ENCODE measurements at regions not wholly inside any gene's neighbourhood (a gene's known extent, or its start where the extent isn't known, plus 50 kb on each side); places are given as distances from the start of the nearest gene placed in this dataset.
"Not testable (repeated sequence)": the region's sequence is repeated elsewhere in the genome, so short reads cannot be mapped to it uniquely, and the experiment has no call there.

DNA sequence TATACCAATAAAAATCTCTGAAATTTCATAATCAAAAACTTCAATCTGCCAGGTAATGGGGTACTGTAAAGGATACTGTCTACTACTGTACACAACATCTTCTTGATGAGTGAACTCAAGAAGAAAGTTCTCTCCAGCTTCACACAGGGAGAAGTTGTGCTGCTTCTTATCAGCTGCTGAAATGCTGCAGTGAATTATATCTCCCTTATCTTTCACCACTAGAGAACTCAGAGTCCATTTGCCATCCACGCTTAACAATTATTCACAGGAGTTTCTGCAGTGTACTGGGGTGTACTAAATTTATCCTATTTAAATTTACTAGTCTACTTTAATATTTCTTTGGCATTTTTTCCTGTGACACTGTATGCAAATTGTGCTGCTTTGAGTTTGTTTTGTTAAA lies 384.8 kb downstream of the TFAP2B start:
- no peak for TF ChIP-seq EZH2 (IDR thresholded peaks at IDR 0.05; ENCODE audit: low read depth)
- TF ChIP-seq, protein P1, sequence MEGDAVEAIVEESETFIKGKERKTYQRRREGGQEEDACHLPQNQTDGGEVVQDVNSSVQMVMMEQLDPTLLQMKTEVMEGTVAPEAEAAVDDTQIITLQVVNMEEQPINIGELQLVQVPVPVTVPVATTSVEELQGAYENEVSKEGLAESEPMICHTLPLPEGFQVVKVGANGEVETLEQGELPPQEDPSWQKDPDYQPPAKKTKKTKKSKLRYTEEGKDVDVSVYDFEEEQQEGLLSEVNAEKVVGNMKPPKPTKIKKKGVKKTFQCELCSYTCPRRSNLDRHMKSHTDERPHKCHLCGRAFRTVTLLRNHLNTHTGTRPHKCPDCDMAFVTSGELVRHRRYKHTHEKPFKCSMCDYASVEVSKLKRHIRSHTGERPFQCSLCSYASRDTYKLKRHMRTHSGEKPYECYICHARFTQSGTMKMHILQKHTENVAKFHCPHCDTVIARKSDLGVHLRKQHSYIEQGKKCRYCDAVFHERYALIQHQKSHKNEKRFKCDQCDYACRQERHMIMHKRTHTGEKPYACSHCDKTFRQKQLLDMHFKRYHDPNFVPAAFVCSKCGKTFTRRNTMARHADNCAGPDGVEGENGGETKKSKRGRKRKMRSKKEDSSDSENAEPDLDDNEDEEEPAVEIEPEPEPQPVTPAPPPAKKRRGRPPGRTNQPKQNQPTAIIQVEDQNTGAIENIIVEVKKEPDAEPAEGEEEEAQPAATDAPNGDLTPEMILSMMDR (conservative IDR thresholded peaks at IDR 0.05), result no peak
- intact Hi-C loops (cut with micrococcal nuclease; ENCODE audit: unreplicated experiment), result no loop called here
- no TSS peak for BruUV-seq (replicated peaks)

DNA sequence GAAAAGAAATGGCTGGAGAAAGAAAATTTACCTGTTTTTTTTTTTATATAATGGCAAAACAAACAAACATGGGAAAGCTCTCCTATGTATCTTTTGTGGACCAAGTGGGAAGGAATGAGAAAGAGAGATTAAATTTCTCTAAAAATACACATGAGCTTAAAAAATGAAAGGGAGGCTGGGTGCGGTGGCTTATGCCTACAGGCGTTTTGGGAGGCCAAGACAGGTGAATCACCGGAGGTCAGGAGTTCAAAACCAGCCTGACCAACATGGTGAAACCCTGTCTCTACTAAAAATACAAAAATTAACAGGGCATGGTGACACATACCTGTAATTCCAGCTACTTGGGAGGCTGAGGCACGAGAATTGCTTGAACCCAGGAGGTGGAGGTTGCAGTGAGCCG lies 388.0 kb downstream of the TFAP2B start:
- POLR2A ChIA-PET (ENCODE audit: unreplicated experiment), result not testable (repeated sequence)
- DNase-seq, result peak in 1 of 2 experiments; percentile 38

More for the DNA sequence above, 384.8 kb downstream of the TFAP2B start:
- H3K4me3 ChIP-seq, result no peak overlapping the region
- H3K9me3 ChIP-seq (ENCODE audit: insufficient read depth, low read depth), result no peaks in the 10 kb centered on the region
- no peaks in the 10 kb centered on the region for H3K79me2 ChIP-seq (ENCODE audit: low read depth)
- H4K20me1 ChIP-seq (ENCODE audit: insufficient read depth), result no peaks in the 10 kb centered on the region
- H2AFZ ChIP-seq, result no peak overlapping the region
- H3K4me1 ChIP-seq (replicated peaks; ENCODE audit: insufficient read depth), result 0 out of 2 replicates have a peak, but pooled peaks cover 6% of the 10 kb centered on the region
- no peaks in the 10 kb centered on the region for H3K27me3 ChIP-seq (ENCODE audit: insufficient read depth, low read depth)
- CTCF ChIA-PET, result no interaction called here
- POLR2A ChIA-PET (ENCODE audit: unreplicated experiment), result no interaction called here
- no peaks in the 10 kb centered on the region for H3F3A ChIP-seq (ENCODE audit: insufficient read depth, low read depth)
- no peak overlapping the region for H3K4me2 ChIP-seq
- H3K36me3 ChIP-seq (ENCODE audit: low read depth), result no peaks in the 10 kb centered on the region
- no peaks in the 10 kb centered on the region for H3K9me2 ChIP-seq (ENCODE audit: insufficient read depth)
- no peak for DNase-seq
- no peak overlapping the region for H3K27ac ChIP-seq

DNA sequence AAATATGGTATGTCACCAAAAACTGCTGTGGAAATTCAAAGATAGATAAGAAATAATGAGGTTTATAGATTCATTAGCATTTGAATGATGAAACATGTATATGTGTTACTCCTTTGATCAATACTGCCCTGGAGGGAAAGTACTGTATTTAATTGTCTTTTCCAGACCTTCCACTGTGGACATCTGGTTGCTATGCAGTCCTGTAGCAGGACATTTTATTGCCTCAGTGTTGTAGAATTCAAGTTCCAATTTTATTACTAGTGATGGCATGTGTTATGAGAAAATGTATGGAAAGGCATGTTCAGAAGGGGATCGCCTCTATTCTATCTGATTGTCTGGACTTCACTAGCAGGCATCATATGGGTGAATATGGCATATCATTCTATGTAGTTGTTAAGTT lies 391.0 kb downstream of the TFAP2B start:
- intact Hi-C loops (cut with micrococcal nuclease; ENCODE audit: unreplicated experiment), result no loop called here
- POLR2A ChIA-PET (ENCODE audit: unreplicated experiment), result no interaction called here
- Histone ChIP-seq H3K9me2 (ENCODE audit: insufficient read depth) (no peaks in the 10 kb centered on the region), H3K4me3 (no peak overlapping the region), H3K4me1 (replicated peaks; ENCODE audit: insufficient read depth) (0 out of 2 replicates have a peak, but pooled peaks cover 6% of the 10 kb centered on the region), H3K9me3 (ENCODE audit: insufficient read depth, low read depth) (no peaks in the 10 kb centered on the region), H3F3A (ENCODE audit: insufficient read depth, low read depth) (no peaks in the 10 kb centered on the region), H3K4me2 (no peak overlapping the region), H3K27me3 (ENCODE audit: insufficient read depth, low read depth) (no peaks in the 10 kb centered on the region), H3K27ac (no peak overlapping the region), H4K20me1 (ENCODE audit: insufficient read depth) (no peaks in the 10 kb centered on the region), H3K79me2 (ENCODE audit: low read depth) (no peaks in the 10 kb centered on the region), H3K36me3 (ENCODE audit: low read depth) (no peaks in the 10 kb centered on the region), H2AFZ (no peak overlapping the region)
- DNase-seq, result no peak
- no peak for TF ChIP-seq EZH2 (IDR thresholded peaks at IDR 0.05; ENCODE audit: low read depth)
- TF ChIP-seq, protein P1 (conservative IDR thresholded peaks at IDR 0.05), result no peak
- BruUV-seq (replicated peaks), result no TSS peak
- CTCF ChIA-PET, result no interaction called here

More for the DNA sequence above, 388.0 kb downstream of the TFAP2B start:
- H3K9me3 ChIP-seq (ENCODE audit: insufficient read depth, low read depth); H4K20me1 ChIP-seq (ENCODE audit: insufficient read depth); H3F3A ChIP-seq (ENCODE audit: insufficient read depth, low read depth); intact Hi-C loops (cut with micrococcal nuclease; ENCODE audit: unreplicated experiment); H3K27me3 ChIP-seq (ENCODE audit: insufficient read depth, low read depth); H3K9me2 ChIP-seq (ENCODE audit: insufficient read depth); H3K27ac ChIP-seq; H3K4me2 ChIP-seq; H2AFZ ChIP-seq; H3K79me2 ChIP-seq (ENCODE audit: low read depth); BruUV-seq (replicated peaks); CTCF ChIA-PET; H3K4me3 ChIP-seq; H3K36me3 ChIP-seq (ENCODE audit: low read depth); H3K4me1 ChIP-seq (replicated peaks; ENCODE audit: insufficient read depth): not testable (repeated sequence)

DNA sequence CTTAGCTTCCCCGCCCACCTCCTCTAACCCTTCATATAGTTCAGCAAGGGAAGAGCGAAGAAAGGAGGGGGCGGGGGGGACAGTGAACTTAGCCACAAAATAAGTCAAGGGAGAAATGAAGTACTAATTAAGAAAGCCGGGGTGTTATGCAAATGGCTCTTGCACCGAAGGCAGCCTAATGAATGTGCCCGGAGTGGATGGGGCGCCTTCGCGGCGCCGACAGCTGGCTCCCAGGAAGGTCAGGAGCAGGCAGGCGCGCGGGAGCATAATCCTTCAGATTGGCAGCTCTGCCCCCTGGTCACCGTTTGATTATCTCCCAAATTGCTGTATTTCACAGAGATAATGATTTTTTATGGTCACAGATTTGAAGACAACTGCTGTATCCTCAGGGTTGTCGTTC lies 395.1 kb downstream of the TFAP2B start:
- Histone ChIP-seq H3K4me3 (no peak overlapping the region), H3K79me2 (ENCODE audit: low read depth) (no peaks in the 10 kb centered on the region), H3F3A (ENCODE audit: insufficient read depth, low read depth) (no peaks in the 10 kb centered on the region), H3K4me1 (replicated peaks; ENCODE audit: insufficient read depth) (no peaks in the 10 kb centered on the region), H3K36me3 (ENCODE audit: low read depth) (no peaks in the 10 kb centered on the region), H3K9me2 (ENCODE audit: insufficient read depth) (no peaks in the 10 kb centered on the region), H3K27me3 (ENCODE audit: insufficient read depth, low read depth) (no peaks in the 10 kb centered on the region), H3K9me3 (ENCODE audit: insufficient read depth, low read depth) (no peaks in the 10 kb centered on the region), H3K4me2 (no peak overlapping the region), H4K20me1 (ENCODE audit: insufficient read depth) (no peaks in the 10 kb centered on the region), H3K27ac (no peak overlapping the region), H2AFZ (no peak overlapping the region)
- no TSS peak for BruUV-seq (replicated peaks)
- POLR2A ChIA-PET (ENCODE audit: unreplicated experiment), result no interaction called here
- DNase-seq, result no peak
- CTCF ChIA-PET, result no interaction called here
- intact Hi-C loops (cut with micrococcal nuclease; ENCODE audit: unreplicated experiment), result no loop called here
- TF ChIP-seq, protein P1 (conservative IDR thresholded peaks at IDR 0.05), result no peak
- no peak for TF ChIP-seq EZH2 (IDR thresholded peaks at IDR 0.05; ENCODE audit: low read depth)
